ENCODE measurements at regions not wholly inside any gene's neighbourhood (a gene's known extent, or its start where the extent isn't known, plus 50 kb on each side); places are given as distances from the start of the nearest gene placed in this dataset.

- H3K27ac Mint-ChIP-seq (ENCODE audit: low read depth, unreplicated experiment), result no peak overlapping the region
- no peak for TF ChIP-seq CTCF (IDR thresholded peaks at IDR 0.05; ENCODE audit: unreplicated experiment)
- H3K36me3 Mint-ChIP-seq (ENCODE audit: insufficient read depth, unreplicated experiment), result no peaks in the 10 kb centered on the region
- no TSS peak for BruUV-seq (replicated peaks)
- H3K4me1 Mint-ChIP-seq (ENCODE audit: insufficient read depth, unreplicated experiment), result no peaks in the 10 kb centered on the region
- DNase-seq (ENCODE audit: unreplicated experiment), result no peak
- ChIA-PET POLR2A (no interaction called here), CTCF (interaction anchor here (1.1 kb wide), 1 partner anchor 555 kb away, joined by 4 read pairs; no protein-coding TSS in a partner anchor)
- no peak overlapping the region for H3K4me3 Mint-ChIP-seq (ENCODE audit: unreplicated experiment)
- H3K27me3 Mint-ChIP-seq (ENCODE audit: insufficient read depth, unreplicated experiment), result peaks cover 42% of the 10 kb centered on the region
- intact Hi-C loops (cut with micrococcal nuclease), result loop anchor here (5.0 kb wide), 1 partner anchor 145 kb away; no protein-coding TSS in a partner anchor
- H3K9me3 Mint-ChIP-seq (ENCODE audit: unreplicated experiment), result no peaks in the 10 kb centered on the region
These were observed 410.0 kb upstream of the SEMA3D start for GRCh38 chr7:85596827-85597226.

DNA sequence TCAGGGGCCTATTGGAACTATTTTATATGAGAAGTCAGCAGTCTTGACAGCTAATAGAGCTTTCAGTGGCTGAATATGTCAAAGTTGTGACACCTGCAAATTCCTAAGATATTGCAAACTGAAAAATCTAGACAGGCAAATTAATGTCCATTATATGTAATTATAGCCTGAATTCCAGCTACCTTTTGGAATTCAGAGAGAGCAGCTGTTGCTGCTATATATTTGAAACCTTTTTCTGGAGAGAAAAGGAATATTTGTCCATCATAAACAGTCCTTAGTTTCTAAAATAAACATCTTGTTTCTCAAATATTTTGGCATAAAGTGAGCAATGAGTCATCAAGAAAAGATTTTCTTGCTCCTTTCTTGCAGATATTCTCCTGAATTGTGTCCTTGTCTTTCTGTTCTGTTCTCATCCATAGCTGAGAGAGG, 408.9 kb upstream of the SEMA3D start:
- H3K4me1 Mint-ChIP-seq (ENCODE audit: insufficient read depth, unreplicated experiment), result no peaks in the 10 kb centered on the region
- no peak overlapping the region for H3K27ac Mint-ChIP-seq (ENCODE audit: low read depth, unreplicated experiment)
- no peaks in the 10 kb centered on the region for H3K9me3 Mint-ChIP-seq (ENCODE audit: unreplicated experiment)
- no peak overlapping the region for H3K4me3 Mint-ChIP-seq (ENCODE audit: unreplicated experiment)
- intact Hi-C loops (cut with micrococcal nuclease), result loop anchor here (5.0 kb wide), 1 partner anchor 147 kb away; no protein-coding TSS in a partner anchor
- H3K27me3 Mint-ChIP-seq (ENCODE audit: insufficient read depth, unreplicated experiment), result peaks cover 37% of the 10 kb centered on the region
- H3K36me3 Mint-ChIP-seq (ENCODE audit: insufficient read depth, unreplicated experiment), result no peaks in the 10 kb centered on the region
- ChIA-PET POLR2A (no interaction called here), CTCF (interaction anchor here (1.1 kb wide), 1 partner anchor 554 kb away, joined by 4 read pairs; no protein-coding TSS in a partner anchor)
- BruUV-seq (replicated peaks), result no TSS peak
- TF ChIP-seq CTCF (IDR thresholded peaks at IDR 0.05; ENCODE audit: unreplicated experiment), result no peak
- DNase-seq (ENCODE audit: unreplicated experiment), result no peak

GRCh38 chr7:85593355-85593754, 406.5 kb upstream of the SEMA3D start:
- Mint-ChIP-seq H3K9me3 (ENCODE audit: unreplicated experiment) (no peaks in the 10 kb centered on the region), H3K36me3 (ENCODE audit: insufficient read depth, unreplicated experiment) (no peaks in the 10 kb centered on the region), H3K27me3 (ENCODE audit: insufficient read depth, unreplicated experiment) (peaks cover 29% of the 10 kb centered on the region), H3K4me3 (ENCODE audit: unreplicated experiment) (no peak overlapping the region), H3K4me1 (ENCODE audit: insufficient read depth, unreplicated experiment) (no peaks in the 10 kb centered on the region), H3K27ac (ENCODE audit: low read depth, unreplicated experiment) (no peak overlapping the region)
- ChIA-PET POLR2A (no interaction called here), CTCF (no interaction called here)
- BruUV-seq (replicated peaks), result no TSS peak
- DNase-seq (ENCODE audit: unreplicated experiment), result no peak
- intact Hi-C loops (cut with micrococcal nuclease), result no loop called here
- no peak for TF ChIP-seq CTCF (IDR thresholded peaks at IDR 0.05; ENCODE audit: unreplicated experiment)

DNA sequence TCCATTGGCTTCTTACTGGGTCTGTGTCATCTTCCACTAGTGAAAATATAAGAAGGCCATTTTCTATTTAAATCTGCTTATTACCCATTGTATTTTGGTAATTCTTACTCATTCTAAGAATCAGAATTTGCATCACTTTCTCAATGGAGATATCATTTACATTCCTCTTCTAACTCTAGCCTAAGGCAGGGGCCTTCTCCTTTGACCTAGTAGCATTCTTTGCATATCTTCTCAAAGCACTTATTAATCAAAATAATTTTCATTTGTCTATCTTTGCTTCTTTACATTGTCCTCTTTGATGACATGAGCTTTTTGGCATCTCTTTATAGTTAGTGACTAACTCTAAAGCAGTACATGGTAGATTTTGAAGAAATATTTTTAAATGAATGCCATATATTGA, 400.9 kb upstream of the SEMA3D start:
- no peaks in the 10 kb centered on the region for H3K36me3 Mint-ChIP-seq (ENCODE audit: insufficient read depth, unreplicated experiment)
- DNase-seq (ENCODE audit: unreplicated experiment), result no peak
- no peaks in the 10 kb centered on the region for H3K4me1 Mint-ChIP-seq (ENCODE audit: insufficient read depth, unreplicated experiment)
- no peak overlapping the region for H3K27ac Mint-ChIP-seq (ENCODE audit: low read depth, unreplicated experiment)
- no TSS peak for BruUV-seq (replicated peaks)
- H3K27me3 Mint-ChIP-seq (ENCODE audit: insufficient read depth, unreplicated experiment), result peaks cover 52% of the 10 kb centered on the region
- intact Hi-C loops (cut with micrococcal nuclease), result no loop called here
- H3K4me3 Mint-ChIP-seq (ENCODE audit: unreplicated experiment), result no peak overlapping the region
- H3K9me3 Mint-ChIP-seq (ENCODE audit: unreplicated experiment), result no peaks in the 10 kb centered on the region
- CTCF ChIA-PET, result no interaction called here
- TF ChIP-seq CTCF (IDR thresholded peaks at IDR 0.05; ENCODE audit: unreplicated experiment), result no peak
- POLR2A ChIA-PET, result no interaction called here

Data from MCF 10A (cell line).